AG04449 (cell line): ENCODE measurements at regions not wholly inside any gene's neighbourhood (a gene's known extent, or its start where the extent isn't known, plus 50 kb on each side); places are given as distances from the start of the nearest gene placed in this dataset.

Source experiments
- CTCF ChIA-PET: fragments of 350-600 bp; formaldehyde crosslinking; extraction: SDS; loops from one replicate; lab custom pipeline; 2021; ENCODE audit warnings: antibody characterized with exemption; lab: Yijun Ruan, JAX
- POLR2A ChIA-PET: fragments of 400-600, 350-600 bp; formaldehyde crosslinking; extraction: SDS; loops from one replicate; lab custom pipeline; 2020; ENCODE audit warnings: antibody characterized with exemption, inconsistent platforms; lab: Yijun Ruan, JAX
- DNase-seq: peaks from one replicate; pipeline ENCODE4 v3.0.0-alpha.2; 2010; ENCODE audit warnings: low read depth, low spot score
- H3K4me3 ChIP-seq: 2 replicates; pipeline ENCODE4 v1.5.1; 2011; ENCODE audit warnings: low read depth, mild to moderate bottlenecking, control low read depth, low read length
- TF ChIP-seq, protein P1 (sequence below): IDR thresholded peaks from one replicate; pipeline ENCODE4 v1.5.1; 2011; ENCODE audit warnings: mild to moderate bottlenecking, moderate library complexity, low read length, control low read depth, inconsistent platforms; ENCODE audit not compliant: insufficient read depth; ENCODE audit errors: missing control alignments

DNA sequence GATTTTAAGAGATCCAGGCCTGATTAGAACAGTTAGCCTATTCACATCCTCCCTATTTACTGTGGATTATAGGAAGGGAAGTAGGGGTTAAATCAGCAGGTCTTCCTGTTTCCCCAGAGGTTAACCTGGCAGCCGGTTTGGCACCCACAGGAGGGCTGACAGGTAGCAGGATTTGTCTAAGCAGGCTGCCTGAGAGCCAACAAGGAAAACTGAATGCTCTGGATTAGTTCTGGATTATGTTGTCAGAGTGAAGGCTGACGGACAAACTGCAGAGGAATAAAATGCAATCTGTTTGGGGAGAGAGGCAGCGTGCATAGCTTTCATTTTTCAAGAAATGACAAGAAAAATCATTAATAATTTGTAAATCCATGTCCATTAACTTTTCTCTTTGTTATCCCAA is 397.1 kb upstream of the FAM241A start:
- TF ChIP-seq, protein P1, sequence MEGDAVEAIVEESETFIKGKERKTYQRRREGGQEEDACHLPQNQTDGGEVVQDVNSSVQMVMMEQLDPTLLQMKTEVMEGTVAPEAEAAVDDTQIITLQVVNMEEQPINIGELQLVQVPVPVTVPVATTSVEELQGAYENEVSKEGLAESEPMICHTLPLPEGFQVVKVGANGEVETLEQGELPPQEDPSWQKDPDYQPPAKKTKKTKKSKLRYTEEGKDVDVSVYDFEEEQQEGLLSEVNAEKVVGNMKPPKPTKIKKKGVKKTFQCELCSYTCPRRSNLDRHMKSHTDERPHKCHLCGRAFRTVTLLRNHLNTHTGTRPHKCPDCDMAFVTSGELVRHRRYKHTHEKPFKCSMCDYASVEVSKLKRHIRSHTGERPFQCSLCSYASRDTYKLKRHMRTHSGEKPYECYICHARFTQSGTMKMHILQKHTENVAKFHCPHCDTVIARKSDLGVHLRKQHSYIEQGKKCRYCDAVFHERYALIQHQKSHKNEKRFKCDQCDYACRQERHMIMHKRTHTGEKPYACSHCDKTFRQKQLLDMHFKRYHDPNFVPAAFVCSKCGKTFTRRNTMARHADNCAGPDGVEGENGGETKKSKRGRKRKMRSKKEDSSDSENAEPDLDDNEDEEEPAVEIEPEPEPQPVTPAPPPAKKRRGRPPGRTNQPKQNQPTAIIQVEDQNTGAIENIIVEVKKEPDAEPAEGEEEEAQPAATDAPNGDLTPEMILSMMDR: no peak
- CTCF ChIA-PET: no interaction called here

GRCh38 chr4:111754003-111754402 is 391.3 kb upstream of the FAM241A start:
- ChIA-PET POLR2A (no interaction called here), CTCF (no interaction called here)

More for the DNA sequence above, 397.1 kb upstream of the FAM241A start:
- H3K4me3 ChIP-seq: no peak overlapping the region
- DNase-seq: no peak
- POLR2A ChIA-PET: no interaction called here

DNA sequence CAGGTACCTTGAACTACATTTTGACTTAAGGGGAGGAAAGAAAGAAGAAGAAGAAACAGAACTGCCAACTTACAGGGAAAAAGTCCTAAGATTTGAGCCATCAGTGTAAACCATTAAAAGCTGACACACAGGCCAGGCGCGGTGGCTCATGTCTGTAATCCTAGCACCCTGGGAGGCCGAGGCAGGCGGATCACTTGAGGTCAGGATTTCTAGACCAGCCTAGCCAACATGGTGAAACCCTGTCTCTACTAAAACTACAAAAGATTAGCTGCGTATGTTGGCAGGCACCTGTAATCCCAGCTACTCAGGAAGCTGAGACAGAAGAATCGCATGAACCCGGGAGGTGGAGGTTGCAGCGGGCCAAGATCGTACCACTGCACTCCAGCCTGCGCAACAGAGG is 389.7 kb upstream of the FAM241A start:
- TF ChIP-seq, protein P1: no peak
- H3K4me3 ChIP-seq: no peak overlapping the region
- ChIA-PET POLR2A (interaction anchor here (0.6 kb wide), 1 partner anchor 11 kb away, joined by 3 read pairs; no protein-coding TSS in a partner anchor), CTCF (no interaction called here)
- no peak for DNase-seq

More at GRCh38 chr4:111754003-111754402, 391.3 kb upstream of the FAM241A start:
- TF ChIP-seq, protein P1: no peak
- DNase-seq: no peak
- no peak overlapping the region for H3K4me3 ChIP-seq

DNA sequence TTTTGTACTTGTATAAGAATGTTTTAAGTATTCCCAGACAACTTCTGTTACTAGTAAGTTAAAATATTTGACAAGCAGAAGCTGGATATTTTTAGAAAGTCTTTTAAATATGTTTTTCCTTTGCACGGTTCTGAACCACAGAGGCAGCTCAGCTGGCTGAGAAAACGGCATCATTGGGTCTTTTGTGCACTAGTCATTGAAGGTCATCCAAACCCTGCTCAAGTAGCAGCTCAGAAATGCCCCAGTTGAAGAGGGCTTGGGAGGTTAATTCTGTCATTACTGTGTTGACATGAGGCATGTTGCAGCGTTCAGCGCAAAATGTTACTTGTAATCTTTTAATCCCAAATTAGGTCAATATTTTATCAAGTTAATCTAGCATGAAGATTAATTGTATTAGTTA is 383.7 kb upstream of the FAM241A start:
- TF ChIP-seq, protein P1: no peak
- no peak for DNase-seq
- ChIA-PET POLR2A (no interaction called here), CTCF (no interaction called here)
- no peak overlapping the region for H3K4me3 ChIP-seq

GRCh38 chr4:111770514-111770913 is 374.7 kb upstream of the FAM241A start:
- TF ChIP-seq, protein P1: no peak
- H3K4me3 ChIP-seq: no peak overlapping the region
- DNase-seq: no peak
- CTCF ChIA-PET: interaction anchor here (0.8 kb wide), 1 partner anchor 15 kb away, joined by 3 read pairs; no protein-coding TSS in a partner anchor
- POLR2A ChIA-PET: no interaction called here

DNA sequence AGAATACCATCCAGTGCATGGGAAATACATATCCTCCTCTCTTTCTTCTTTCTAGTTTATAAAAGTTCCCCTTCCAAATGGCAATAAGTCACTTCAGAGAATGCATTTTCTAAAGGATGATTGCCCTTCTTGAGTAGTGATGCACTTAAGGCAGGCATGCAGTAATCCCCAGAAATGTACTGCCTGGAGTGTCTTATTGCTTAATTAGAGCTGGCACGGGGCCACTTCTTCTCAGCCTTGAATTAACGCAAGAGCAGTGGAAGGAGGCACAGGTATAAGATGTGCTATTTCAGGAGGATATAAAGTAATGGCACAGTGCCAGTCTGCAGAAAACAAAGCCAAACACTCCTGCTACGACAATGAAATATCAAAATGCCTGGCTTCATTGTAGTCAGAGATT is 371.4 kb upstream of the FAM241A start:
- ChIA-PET POLR2A (interaction anchor here (0.7 kb wide), 1 partner anchor 44 kb away, joined by 3 read pairs; no protein-coding TSS in a partner anchor), CTCF (interaction anchor here (1.0 kb wide), 1 partner anchor 35 kb away, joined by 3 read pairs; no protein-coding TSS in a partner anchor)
- no peak overlapping the region for H3K4me3 ChIP-seq
- TF ChIP-seq, protein P1: no peak
- no peak for DNase-seq
